ENCODE measurements at regions not wholly inside any gene's neighbourhood (a gene's known extent, or its start where the extent isn't known, plus 50 kb on each side); places are given as distances from the start of the nearest gene placed in this dataset.
"Not testable (repeated sequence)": the region's sequence is repeated elsewhere in the genome, so short reads cannot be mapped to it uniquely, and the experiment has no call there.

GRCh38 chr2:14756122-14756541 lies 123.6 kb downstream of the LRATD1 start:
- DNase-seq = no peak

GRCh38 chr2:14756981-14757657 lies 124.6 kb downstream of the LRATD1 start:
- no peak for DNase-seq

- DNase-seq = no peak
These were observed 126.6 kb downstream of the LRATD1 start for GRCh38 chr2:14759082-14759481.

GRCh38 chr2:14760169-14760568 lies 127.7 kb downstream of the LRATD1 start:
- DNase-seq = no peak

- no peak for DNase-seq
These were observed 128.6 kb downstream of the LRATD1 start for GRCh38 chr2:14761118-14761517.

GRCh38 chr2:14773696-14774095 lies 141.2 kb downstream of the LRATD1 start:
- DNase-seq = no peak

- no peak for DNase-seq
These were observed 142.0 kb downstream of the LRATD1 start for GRCh38 chr2:14774436-14774968.

GRCh38 chr2:14776216-14776615 lies 143.7 kb downstream of the LRATD1 start:
- no peak for DNase-seq

GRCh38 chr2:14778015-14778414 lies 145.5 kb downstream of the LRATD1 start:
- no peak for DNase-seq

- no peak for DNase-seq
These were observed 146.7 kb downstream of the LRATD1 start for GRCh38 chr2:14779252-14779651.

- DNase-seq = no peak
These were observed 148.6 kb downstream of the LRATD1 start for GRCh38 chr2:14781142-14781541.

GRCh38 chr2:14788814-14789213 lies 156.3 kb downstream of the LRATD1 start:
- DNase-seq = not testable (repeated sequence)

GRCh38 chr2:14790041-14790640 lies 157.6 kb downstream of the LRATD1 start:
- no peak for DNase-seq

GRCh38 chr2:14803994-14804393 lies 171.5 kb downstream of the LRATD1 start:
- no peak for DNase-seq

- no peak for DNase-seq
These were observed 172.4 kb downstream of the LRATD1 start for GRCh38 chr2:14804902-14805301.

- DNase-seq = no peak
These were observed 174.1 kb downstream of the LRATD1 start for GRCh38 chr2:14806613-14807012.

- no peak for DNase-seq
These were observed 182.7 kb downstream of the LRATD1 start for GRCh38 chr2:14815201-14815600.

- no peak for DNase-seq
These were observed 183.8 kb downstream of the LRATD1 start for GRCh38 chr2:14816069-14817060.

GRCh38 chr2:14817848-14818247 lies 185.3 kb downstream of the LRATD1 start:
- no peak for DNase-seq

- no peak for DNase-seq
These were observed 194.0 kb downstream of the LRATD1 start for GRCh38 chr2:14826518-14826917.

- no peak for DNase-seq
These were observed 194.9 kb downstream of the LRATD1 start for GRCh38 chr2:14827226-14828023.

- DNase-seq = no peak
These were observed 195.7 kb downstream of the LRATD1 start for GRCh38 chr2:14828223-14828622.
